Stimulated activated CD8-positive, alpha-beta memory T cell treated with anti-CD3 and anti-CD28 coated beads, Interleukin-4, amount 100 ng/mL, for 4 hours (primary cell): ENCODE measurements at regions not wholly inside any gene's neighbourhood (a gene's known extent, or its start where the extent isn't known, plus 50 kb on each side); places are given as distances from the start of the nearest gene placed in this dataset.

Experiments used
- DNase-seq, 2 donors: peaks; one replicate each; pipeline ENCODE4 v3.0.0-alpha.2; 2020; ENCODE audit warnings: low read depth in 2 of 2, low spot score in 1 of 2

- no peak for DNase-seq
Measured at GRCh38 chr7:17126413-17127268, 171.8 kb upstream of the AHR start.

- DNase-seq, result no peak
Measured at GRCh38 chr7:17129218-17129617, 169.2 kb upstream of the AHR start.

DNA sequence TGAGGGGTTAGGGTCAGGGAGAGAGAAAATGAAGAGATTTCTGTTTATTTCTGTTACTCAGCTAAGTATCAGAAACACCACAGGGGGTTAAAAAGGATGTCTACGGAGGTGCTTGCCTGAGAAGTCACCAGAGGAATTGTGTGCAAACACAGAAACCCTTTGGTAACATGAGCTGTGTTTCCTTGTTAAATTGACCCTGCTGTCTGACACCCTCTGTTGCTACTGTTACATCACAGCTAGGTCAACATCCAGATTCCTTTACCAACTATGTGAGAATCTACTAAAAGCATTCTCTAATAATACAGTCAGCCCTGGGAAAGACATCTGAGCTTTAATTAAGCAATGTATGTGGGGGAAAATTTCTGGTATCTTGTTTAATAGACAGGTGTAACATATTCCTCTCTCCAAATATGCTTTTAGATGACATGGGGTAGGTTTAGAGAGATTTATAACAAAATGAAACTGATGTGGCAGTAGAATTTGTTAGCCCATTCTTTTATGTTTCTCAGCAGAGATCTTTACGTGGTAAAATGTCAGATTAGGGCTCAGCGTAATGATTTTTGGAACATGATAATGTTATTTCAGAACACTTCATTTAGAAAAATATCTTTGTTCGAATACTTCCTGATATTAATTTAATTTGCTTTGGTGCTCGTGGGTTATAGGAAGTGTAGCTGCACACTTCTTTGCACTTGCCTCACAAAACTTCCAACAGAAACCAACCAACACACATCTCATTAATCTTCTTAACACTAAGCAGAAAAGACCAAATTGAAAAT is 168.0 kb upstream of the AHR start:
- no peak for DNase-seq

GRCh38 chr7:17131060-17131345 is 167.4 kb upstream of the AHR start:
- DNase-seq, result no peak

DNA sequence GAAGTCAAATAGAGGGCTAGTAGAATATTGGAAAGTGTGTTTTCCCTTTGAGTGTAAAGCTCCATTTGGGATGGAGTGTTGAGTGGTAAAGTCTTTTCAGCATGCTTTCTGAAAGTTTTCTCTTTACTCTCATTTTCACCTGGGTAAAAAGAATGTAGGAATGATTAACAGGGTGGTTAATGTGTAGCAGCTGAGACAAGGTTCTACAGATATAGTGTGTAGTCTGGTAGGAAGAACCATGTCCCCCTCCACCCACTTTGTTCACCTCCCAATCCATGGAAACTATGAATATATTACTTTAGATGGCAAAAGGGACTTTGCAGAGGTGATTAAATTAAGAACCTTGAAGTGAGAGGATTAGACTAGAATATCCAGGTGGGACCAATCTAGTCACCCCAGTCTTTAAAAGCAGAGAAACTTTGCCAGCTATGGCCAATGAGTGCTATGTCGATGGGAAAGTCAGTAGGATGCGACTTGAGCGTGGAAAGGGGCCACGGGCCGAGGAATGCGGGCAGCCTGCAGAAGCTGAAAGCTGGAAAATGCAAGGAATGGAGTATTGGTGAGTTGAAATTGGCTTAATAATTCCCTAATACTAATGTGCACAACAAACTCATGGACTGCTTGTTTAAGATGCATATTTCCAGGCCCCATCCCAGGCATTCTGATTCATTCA is 166.3 kb upstream of the AHR start:
- DNase-seq, result no peak

DNA sequence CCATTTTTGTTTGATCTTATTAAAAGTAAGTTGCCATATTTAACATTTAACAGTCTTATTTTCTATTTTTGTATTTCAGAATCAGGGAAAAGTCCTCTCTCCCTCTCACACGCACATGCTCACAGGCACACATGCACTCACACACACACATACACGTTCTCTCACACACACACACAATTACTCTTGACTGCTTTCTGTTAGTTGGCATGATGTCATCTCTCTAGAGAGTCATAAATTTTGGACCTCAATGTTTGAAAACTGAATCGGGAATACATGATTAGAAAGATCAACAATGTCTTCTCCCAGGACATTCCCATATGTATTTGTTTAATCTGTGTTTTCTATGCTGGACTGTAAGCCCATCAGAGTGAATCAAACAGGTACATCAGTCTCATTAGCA is 165.7 kb upstream of the AHR start:
- no peak for DNase-seq

DNA sequence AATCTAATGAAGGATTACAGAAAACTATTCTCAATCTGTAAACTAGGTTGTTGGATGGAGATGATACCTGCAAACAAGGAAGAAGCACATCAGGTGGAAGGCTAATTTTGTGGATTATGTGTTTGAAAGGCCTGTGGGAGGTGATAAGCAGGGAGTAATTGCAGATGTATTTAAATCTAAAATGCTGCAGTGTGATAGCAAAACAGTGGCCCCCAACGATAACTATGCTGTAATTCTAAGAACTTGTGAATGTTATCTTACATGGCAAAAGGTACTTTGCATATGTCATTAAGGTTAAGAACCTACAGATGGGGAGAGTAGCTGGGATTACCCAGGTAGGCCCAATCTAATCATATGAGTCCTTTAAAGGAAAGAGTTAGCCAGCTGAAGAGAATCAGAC is 164.5 kb upstream of the AHR start:
- DNase-seq, result no peak

DNA sequence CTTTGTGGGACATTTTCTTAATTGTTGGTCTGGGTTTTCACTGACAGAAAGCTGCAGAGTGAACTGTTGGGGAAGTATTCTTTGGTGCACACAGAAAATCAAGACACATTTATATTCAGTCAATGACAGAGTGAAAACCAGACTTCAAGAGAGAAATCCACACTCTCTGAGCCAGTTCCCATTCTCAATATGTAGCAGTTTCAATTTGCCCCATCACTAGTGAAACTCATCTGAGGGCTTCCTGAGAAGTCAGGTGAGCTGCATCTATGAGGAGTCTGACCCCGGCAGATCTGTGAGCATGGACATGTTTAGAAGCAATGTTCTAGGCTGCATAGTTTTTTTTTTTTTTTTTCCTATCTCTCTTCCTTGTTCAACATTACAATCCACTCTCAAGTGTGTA is 163.7 kb upstream of the AHR start:
- no peak for DNase-seq

GRCh38 chr7:17136126-17136525 is 162.3 kb upstream of the AHR start:
- DNase-seq, result no peak

DNA sequence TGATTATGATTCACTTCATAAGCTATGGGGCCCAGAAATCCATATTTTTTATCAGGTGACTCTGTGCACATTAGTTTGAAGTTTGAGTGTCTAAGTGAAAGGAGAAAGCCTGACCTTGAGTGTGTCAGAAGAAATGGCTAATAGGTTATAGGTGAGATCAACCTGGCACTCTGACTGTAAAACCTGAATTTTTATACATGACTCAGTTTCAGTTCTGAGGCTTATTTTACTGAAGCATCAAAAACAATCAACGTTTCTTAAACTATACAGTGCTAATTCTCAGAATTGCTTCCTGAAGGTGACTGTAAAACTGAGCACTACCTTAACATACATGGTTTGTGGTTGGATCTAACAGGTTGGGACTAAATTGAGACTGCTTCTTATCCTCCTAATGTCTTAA is 159.4 kb upstream of the AHR start:
- DNase-seq, result no peak

DNA sequence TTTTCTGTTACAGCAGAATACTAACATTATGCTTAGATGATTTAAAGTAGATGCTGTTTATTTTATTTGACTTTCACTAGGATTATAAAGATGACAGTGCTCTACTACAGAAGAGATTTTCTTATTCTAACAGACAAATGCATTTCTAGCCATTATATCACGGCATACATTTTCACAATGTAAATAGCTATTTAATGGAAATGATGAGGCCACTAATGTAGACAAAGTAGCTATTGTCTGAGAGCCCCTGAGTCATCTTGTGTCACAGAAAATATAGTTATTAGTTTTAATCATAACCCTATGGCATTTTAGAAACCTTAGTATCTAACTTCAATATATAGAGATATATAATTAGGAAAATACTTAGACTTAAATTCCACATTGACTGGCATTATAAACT is 158.0 kb upstream of the AHR start:
- no peak for DNase-seq

- no peak for DNase-seq
Measured at GRCh38 chr7:17142831-17143541, 155.5 kb upstream of the AHR start.

DNA sequence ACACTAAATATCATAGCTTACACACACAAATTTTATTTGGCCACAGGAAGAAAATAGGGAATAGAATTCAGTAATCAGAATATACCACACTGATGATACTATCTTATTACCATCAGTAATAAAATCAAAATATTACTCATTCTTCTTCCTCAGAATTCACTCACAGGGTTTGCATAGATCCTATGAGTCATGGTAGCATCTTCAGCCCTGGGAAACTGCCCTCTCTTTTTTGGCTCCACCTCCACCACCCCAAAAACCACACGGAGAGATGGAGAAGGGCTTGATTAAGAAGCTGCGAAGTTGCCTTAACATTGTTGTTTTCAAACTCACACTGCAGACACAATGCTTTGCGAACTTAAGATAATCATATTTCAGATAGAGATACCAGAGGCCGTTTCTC is 154.1 kb upstream of the AHR start:
- peak; percentile 40 to 46 for DNase-seq

GRCh38 chr7:17146621-17147020 is 151.8 kb upstream of the AHR start:
- DNase-seq, result no peak

DNA sequence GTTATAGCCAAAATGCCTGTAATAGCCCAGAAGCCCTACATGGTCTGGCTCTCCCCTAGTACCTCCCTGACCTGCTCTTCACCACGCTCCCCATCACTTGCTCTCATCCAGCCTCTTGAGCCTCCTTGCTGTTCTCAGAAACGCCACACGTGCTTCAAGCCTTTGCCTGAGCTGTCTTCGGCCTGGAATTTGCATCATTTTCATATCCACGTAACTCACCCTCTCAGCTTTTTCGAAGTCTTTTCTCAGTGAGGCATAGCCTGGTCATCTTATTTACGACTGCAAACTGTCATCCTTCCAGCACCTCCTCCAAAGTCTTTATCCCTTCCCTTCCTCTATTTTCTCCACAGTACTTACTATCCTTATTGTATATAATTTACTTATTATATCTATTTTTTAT is 151.0 kb upstream of the AHR start:
- no peak for DNase-seq

DNA sequence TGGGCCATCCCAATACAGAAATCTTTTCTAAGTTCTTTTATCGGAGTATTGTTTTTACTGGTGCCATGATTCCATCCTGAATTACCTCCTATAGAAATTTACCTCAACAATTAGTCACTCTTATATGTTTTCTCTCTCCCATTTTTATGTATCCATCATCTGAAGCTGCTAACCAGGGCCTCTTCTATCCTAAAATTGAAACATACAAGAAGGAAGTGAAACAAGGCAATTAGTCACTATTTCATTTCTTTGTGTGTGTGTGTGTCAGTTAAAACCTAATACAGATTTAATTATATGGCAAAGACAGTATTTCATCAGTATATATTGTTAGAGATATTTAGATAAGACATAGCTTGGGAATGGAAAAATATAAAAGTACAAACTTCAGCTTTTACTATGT is 148.4 kb upstream of the AHR start:
- DNase-seq, result no peak

DNA sequence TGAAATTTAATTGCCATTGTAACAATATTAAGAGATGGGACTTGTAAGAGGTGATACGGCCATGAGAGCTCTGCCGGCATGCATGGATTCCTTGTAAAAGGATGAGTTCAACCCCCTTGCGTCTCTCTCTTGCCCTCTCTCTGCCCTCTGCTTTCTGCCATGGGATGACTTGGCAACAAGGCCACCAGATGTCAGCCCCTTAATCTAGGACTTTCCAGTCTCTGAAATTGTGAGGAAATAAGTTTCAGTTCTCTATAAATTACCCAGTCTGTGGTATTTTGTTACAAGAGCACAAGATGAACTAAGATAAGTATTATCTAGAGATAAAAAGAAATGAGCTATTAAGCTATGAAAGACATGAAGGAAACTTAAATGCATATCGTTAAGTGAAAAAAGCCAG is 145.7 kb upstream of the AHR start:
- DNase-seq, result no peak

DNA sequence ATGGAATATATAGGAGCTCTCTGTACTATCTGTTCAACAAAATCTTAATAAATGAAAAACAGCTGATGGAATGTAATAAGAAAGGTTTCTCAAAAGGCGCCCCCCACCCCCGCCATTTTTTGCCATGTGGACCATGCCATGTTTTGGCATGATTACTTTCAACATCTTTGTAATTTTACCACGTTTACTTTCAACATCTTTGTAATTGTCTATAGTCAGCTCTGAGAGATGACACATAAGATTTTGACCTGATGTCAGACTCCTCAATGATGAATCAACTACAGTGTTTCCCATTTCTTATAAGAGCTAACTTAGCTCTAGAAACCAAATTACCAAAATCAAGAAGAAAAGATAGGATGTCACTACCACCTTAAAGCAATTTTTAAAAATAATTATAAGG is 144.9 kb upstream of the AHR start:
- DNase-seq, result no peak

DNA sequence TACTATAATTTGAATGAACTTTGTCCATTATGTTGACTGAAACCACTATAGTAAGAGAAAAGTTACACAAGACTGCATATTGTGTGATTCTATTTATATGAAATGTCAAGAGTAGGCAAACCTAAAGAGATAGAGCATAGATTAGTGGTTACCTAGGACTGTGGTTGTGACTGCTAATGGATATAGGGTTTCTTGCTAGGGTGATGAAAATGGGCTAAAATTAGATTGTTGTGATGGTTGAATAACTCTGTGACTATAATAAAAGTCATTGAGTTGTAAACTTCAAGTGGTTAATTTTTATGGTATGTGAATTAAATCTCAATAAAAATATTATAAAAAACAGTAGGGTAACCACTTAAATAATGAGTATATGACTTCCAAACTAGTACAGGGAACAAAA is 142.9 kb upstream of the AHR start:
- no peak for DNase-seq

GRCh38 chr7:17158261-17158660 is 140.2 kb upstream of the AHR start:
- no peak for DNase-seq

- no peak for DNase-seq
Measured at GRCh38 chr7:17159500-17160037, 138.9 kb upstream of the AHR start.
